ENCODE measurements at regions not wholly inside any gene's neighbourhood (a gene's known extent, or its start where the extent isn't known, plus 50 kb on each side); places are given as distances from the start of the nearest gene placed in this dataset.
"Not testable (repeated sequence)": the region's sequence is repeated elsewhere in the genome, so short reads cannot be mapped to it uniquely, and the experiment has no call there.

GRCh38 chr9:25322142-25322541 is 356.1 kb downstream of the TUSC1 start:
- no peak for DNase-seq (ENCODE audit: low read depth)
- no peak for TF ChIP-seq CTCF (IDR thresholded peaks at IDR 0.05; ENCODE audit: low read length, missing control alignments)
- no peak overlapping the region for H3K4me3 ChIP-seq (replicated peaks; ENCODE audit: low read depth, low read length)

- no peak for TF ChIP-seq CTCF (IDR thresholded peaks at IDR 0.05; ENCODE audit: low read length, missing control alignments)
- no peak overlapping the region for H3K4me3 ChIP-seq (replicated peaks; ENCODE audit: low read depth, low read length)
- no peak for DNase-seq (ENCODE audit: low read depth)
Measured at GRCh38 chr9:25310961-25311360, 367.3 kb downstream of the TUSC1 start.

- TF ChIP-seq CTCF (IDR thresholded peaks at IDR 0.05; ENCODE audit: low read length, missing control alignments) = no peak
- DNase-seq (ENCODE audit: low read depth) = no peak
- H3K4me3 ChIP-seq (replicated peaks; ENCODE audit: low read depth, low read length) = no peak overlapping the region
Measured at GRCh38 chr9:25308549-25308948, 369.7 kb downstream of the TUSC1 start.

- DNase-seq (ENCODE audit: low read depth) = no peak
- no peak for TF ChIP-seq CTCF (IDR thresholded peaks at IDR 0.05; ENCODE audit: low read length, missing control alignments)
- H3K4me3 ChIP-seq (replicated peaks; ENCODE audit: low read depth, low read length) = no peak overlapping the region
Measured at GRCh38 chr9:25302601-25303000, 375.6 kb downstream of the TUSC1 start.

- not testable (repeated sequence) for DNase-seq (ENCODE audit: low read depth)
Measured at GRCh38 chr9:25288195-25288594, 390.0 kb downstream of the TUSC1 start.

GRCh38 chr9:25284365-25284764 is 393.9 kb downstream of the TUSC1 start:
- no peak for TF ChIP-seq CTCF (IDR thresholded peaks at IDR 0.05; ENCODE audit: low read length, missing control alignments)
- no peak overlapping the region for H3K4me3 ChIP-seq (replicated peaks; ENCODE audit: low read depth, low read length)
- DNase-seq (ENCODE audit: low read depth) = no peak

More at GRCh38 chr9:25288195-25288594, 390.0 kb downstream of the TUSC1 start:
- H3K4me3 ChIP-seq (replicated peaks; ENCODE audit: low read depth, low read length) = not testable (repeated sequence)

- no peak overlapping the region for H3K4me3 ChIP-seq (replicated peaks; ENCODE audit: low read depth, low read length)
- DNase-seq (ENCODE audit: low read depth) = no peak
Measured at GRCh38 chr9:25282946-25283345, 395.3 kb downstream of the TUSC1 start.

More at GRCh38 chr9:25282946-25283345, 395.3 kb downstream of the TUSC1 start:
- no peak for TF ChIP-seq CTCF (IDR thresholded peaks at IDR 0.05; ENCODE audit: low read length, missing control alignments)

Measured in fibroblast of pulmonary artery (primary cell).